Urinary bladder (tissue), 3 donors: ENCODE measurements at regions not wholly inside any gene's neighbourhood (a gene's known extent, or its start where the extent isn't known, plus 50 kb on each side); places are given as distances from the start of the nearest gene placed in this dataset.

ENCODE experiments used
- DNase-seq: peaks from one replicate; pipeline ENCODE4 v3.0.0-alpha.2; 2015; ENCODE audit errors: extremely low spot score
- H3K27ac ChIP-seq: one replicate; pipeline ENCODE4 v1.5.1; 2013; ENCODE audit warnings: low read depth, mild to moderate bottlenecking, moderate library complexity
- H3K36me3 ChIP-seq: one replicate; pipeline ENCODE4 v1.6.1; 2013; ENCODE audit warnings: mild to moderate bottlenecking, moderate library complexity; ENCODE audit not compliant: insufficient read depth
- H3K4me1 ChIP-seq: one replicate; pipeline ENCODE4 v1.6.1; 2013; ENCODE audit warnings: mild to moderate bottlenecking, moderate library complexity; ENCODE audit not compliant: insufficient read depth
- H3K4me3 ChIP-seq: one replicate; pipeline ENCODE4 v1.5.1; 2013; ENCODE audit warnings: low read depth, low read length
- WGBS: extraction: QIAGEN DNeasy Blood & Tissue Kit; methylation state at CpG from one replicate; pipeline ENCODE4 v1.1.7; 2013; 5-methylcytosine and 5-hydroxymethylcytosine counted together
- donor health status: healthy with polysubstance abuse.
- donor health status: healthy.

- Histone ChIP-seq H3K4me1 (no peaks in the 10 kb centered on the region), H3K36me3 (no peaks in the 10 kb centered on the region), H3K4me3 (no peak overlapping the region), H3K27ac (no peak overlapping the region)
- DNase-seq = no peak
- 98% methylated on average over 4 of the region's 4 CpGs for WGBS
Observed at GRCh38 chr2:19128148-19128547, 230.3 kb downstream of the OSR1 start.

- no peak for DNase-seq
- Histone ChIP-seq H3K4me1 (no peaks in the 10 kb centered on the region), H3K4me3 (no peak overlapping the region), H3K36me3 (no peaks in the 10 kb centered on the region), H3K27ac (no peak overlapping the region)
- WGBS = 95% methylated on average over 3 of the region's 3 CpGs
Observed at GRCh38 chr2:19127616-19128015, 230.8 kb downstream of the OSR1 start.

- Histone ChIP-seq H3K4me3 (no peak overlapping the region), H3K36me3 (no peaks in the 10 kb centered on the region), H3K27ac (no peak overlapping the region), H3K4me1 (no peaks in the 10 kb centered on the region)
- WGBS = 79% methylated on average over 9 of the region's 9 CpGs
- DNase-seq = no peak
Observed at GRCh38 chr2:19125901-19126680, 232.3 kb downstream of the OSR1 start.

- DNase-seq = no peak
- Histone ChIP-seq H3K27ac (no peak overlapping the region), H3K4me3 (no peak overlapping the region), H3K4me1 (no peaks in the 10 kb centered on the region), H3K36me3 (no peaks in the 10 kb centered on the region)
- WGBS = 87% methylated on average over 5 of the region's 5 CpGs
Observed at GRCh38 chr2:19124135-19124534, 234.3 kb downstream of the OSR1 start.

GRCh38 chr2:19123556-19123955, 234.9 kb downstream of the OSR1 start:
- Histone ChIP-seq H3K36me3 (no peaks in the 10 kb centered on the region), H3K4me1 (no peaks in the 10 kb centered on the region), H3K27ac (no peak overlapping the region), H3K4me3 (no peak overlapping the region)
- no peak for DNase-seq
- 91% methylated on average over 2 of the region's 2 CpGs for whole genome bisulfite sequencing

- 97% methylated on average over 1 of the region's 1 CpG for WGBS
- DNase-seq = no peak
- no peaks in the 10 kb centered on the region for H3K4me1 ChIP-seq
- H3K36me3 ChIP-seq = no peaks in the 10 kb centered on the region
- H3K4me3 ChIP-seq = no peak overlapping the region
- no peak overlapping the region for H3K27ac ChIP-seq
Observed at GRCh38 chr2:19122220-19122619, 236.2 kb downstream of the OSR1 start.

GRCh38 chr2:19120941-19121750, 237.3 kb downstream of the OSR1 start:
- H3K27ac ChIP-seq = no peak overlapping the region
- no peak overlapping the region for H3K4me3 ChIP-seq
- no peaks in the 10 kb centered on the region for H3K4me1 ChIP-seq
- DNase-seq = no peak
- 77% methylated on average over 12 of the region's 12 CpGs for WGBS
- H3K36me3 ChIP-seq = no peaks in the 10 kb centered on the region

- H3K4me3 ChIP-seq = no peak overlapping the region
- H3K27ac ChIP-seq = no peak overlapping the region
- WGBS = 92% methylated on average over 5 of the region's 5 CpGs
- H3K36me3 ChIP-seq = no peaks in the 10 kb centered on the region
- no peaks in the 10 kb centered on the region for H3K4me1 ChIP-seq
- no peak for DNase-seq
Observed at GRCh38 chr2:19120181-19120580, 238.2 kb downstream of the OSR1 start.

GRCh38 chr2:19119326-19120001, 239.0 kb downstream of the OSR1 start:
- Histone ChIP-seq H3K4me3 (no peak overlapping the region), H3K27ac (no peak overlapping the region), H3K36me3 (no peaks in the 10 kb centered on the region), H3K4me1 (no peaks in the 10 kb centered on the region)
- WGBS = 91% methylated on average over 3 of the region's 3 CpGs
- DNase-seq = no peak

- Histone ChIP-seq H3K27ac (no peak overlapping the region), H3K36me3 (no peaks in the 10 kb centered on the region), H3K4me3 (no peak overlapping the region), H3K4me1 (no peaks in the 10 kb centered on the region)
- WGBS = 83% methylated on average over 4 of the region's 4 CpGs
- DNase-seq = no peak
Observed at GRCh38 chr2:19116918-19117317, 241.5 kb downstream of the OSR1 start.

- H3K36me3 ChIP-seq = no peaks in the 10 kb centered on the region
- H3K4me3 ChIP-seq = no peak overlapping the region
- H3K4me1 ChIP-seq = no peaks in the 10 kb centered on the region
- no peak for DNase-seq
- H3K27ac ChIP-seq = no peak overlapping the region
Observed at GRCh38 chr2:19114754-19115231, 243.6 kb downstream of the OSR1 start.

- Histone ChIP-seq H3K4me3 (no peak overlapping the region), H3K36me3 (no peaks in the 10 kb centered on the region), H3K27ac (no peak overlapping the region), H3K4me1 (no peaks in the 10 kb centered on the region)
- 39% methylated on average over 1 of the region's 1 CpG for WGBS
- DNase-seq = no peak
Observed at GRCh38 chr2:19114126-19114525, 244.3 kb downstream of the OSR1 start.

GRCh38 chr2:19111354-19111753, 247.1 kb downstream of the OSR1 start:
- WGBS = 78% methylated on average over 3 of the region's 3 CpGs
- no peak for DNase-seq

GRCh38 chr2:19109518-19109917, 248.9 kb downstream of the OSR1 start:
- H3K27ac ChIP-seq = no peak overlapping the region
- DNase-seq = no peak
- no peaks in the 10 kb centered on the region for H3K36me3 ChIP-seq
- H3K4me3 ChIP-seq = no peak overlapping the region
- H3K4me1 ChIP-seq = no peaks in the 10 kb centered on the region
- WGBS = 91% methylated on average over 5 of the region's 5 CpGs

More at GRCh38 chr2:19111354-19111753, 247.1 kb downstream of the OSR1 start:
- H3K4me3 ChIP-seq = no peak overlapping the region
- H3K4me1 ChIP-seq = no peaks in the 10 kb centered on the region
- no peak overlapping the region for H3K27ac ChIP-seq
- H3K36me3 ChIP-seq = no peaks in the 10 kb centered on the region
